ENCODE measurements at regions not wholly inside any gene's neighbourhood (a gene's known extent, or its start where the extent isn't known, plus 50 kb on each side); places are given as distances from the start of the nearest gene placed in this dataset.
A peak's percentile ranks its signal among the peaks of the same experiment; 100 is the strongest.

GRCh38 chr18:54069729-54070128, 154.7 kb downstream of the MBD2 start:
- Histone ChIP-seq H3K27ac (ENCODE audit: low read length) (no peak overlapping the region), H3K9me3 (ENCODE audit: control insufficient read depth, insufficient read depth, low read length) (no peaks in the 10 kb centered on the region), H3K27me3 (ENCODE audit: control insufficient read depth, insufficient read depth, low read length) (no peaks in the 10 kb centered on the region), H3K36me3 (ENCODE audit: control insufficient read depth, insufficient read depth, low read length) (no peaks in the 10 kb centered on the region), H3K4me3 (ENCODE audit: low read length) (no peak overlapping the region), H3K4me1 (ENCODE audit: control insufficient read depth, insufficient read depth, low read length) (no peaks in the 10 kb centered on the region)
- peak; percentile 31 for DNase-seq (ENCODE audit: low read depth, low spot score)
- WGBS (ENCODE audit: insufficient coverage, insufficient read length) = no CpG with 5 or more reads among the region's 1 CpG

- no peak overlapping the region for H3K27ac ChIP-seq (ENCODE audit: low read length)
- WGBS (ENCODE audit: insufficient coverage, insufficient read length) = 100% methylated on average over 1 of the region's 3 CpGs
- H3K27me3 ChIP-seq (ENCODE audit: control insufficient read depth, insufficient read depth, low read length) = no peaks in the 10 kb centered on the region
- H3K4me1 ChIP-seq (ENCODE audit: control insufficient read depth, insufficient read depth, low read length) = no peaks in the 10 kb centered on the region
- H3K36me3 ChIP-seq (ENCODE audit: control insufficient read depth, insufficient read depth, low read length) = no peaks in the 10 kb centered on the region
- H3K4me3 ChIP-seq (ENCODE audit: low read length) = no peak overlapping the region
- no peak for DNase-seq (ENCODE audit: low read depth, low spot score)
- no peaks in the 10 kb centered on the region for H3K9me3 ChIP-seq (ENCODE audit: control insufficient read depth, insufficient read depth, low read length)
Measured at GRCh38 chr18:54060343-54061005, 164.0 kb downstream of the MBD2 start.

- Histone ChIP-seq H3K4me3 (ENCODE audit: low read length) (no peak overlapping the region), H3K4me1 (ENCODE audit: control insufficient read depth, insufficient read depth, low read length) (no peaks in the 10 kb centered on the region), H3K27ac (ENCODE audit: low read length) (no peak overlapping the region), H3K27me3 (ENCODE audit: control insufficient read depth, insufficient read depth, low read length) (no peaks in the 10 kb centered on the region), H3K9me3 (ENCODE audit: control insufficient read depth, insufficient read depth, low read length) (no peaks in the 10 kb centered on the region), H3K36me3 (ENCODE audit: control insufficient read depth, insufficient read depth, low read length) (no peaks in the 10 kb centered on the region)
- WGBS (ENCODE audit: insufficient coverage, insufficient read length) = no CpG with 5 or more reads among the region's 2 CpGs
- DNase-seq (ENCODE audit: low read depth, low spot score) = no peak
Measured at GRCh38 chr18:54052732-54053429, 171.6 kb downstream of the MBD2 start.

- DNase-seq (ENCODE audit: low read depth, low spot score) = no peak
Measured at GRCh38 chr18:54052259-54052658, 172.2 kb downstream of the MBD2 start.

GRCh38 chr18:54043484-54044251, 180.8 kb downstream of the MBD2 start:
- WGBS (ENCODE audit: insufficient coverage, insufficient read length) = no CpG with 5 or more reads among the region's 2 CpGs
- H3K9me3 ChIP-seq (ENCODE audit: control insufficient read depth, insufficient read depth, low read length) = no peaks in the 10 kb centered on the region
- no peak overlapping the region for H3K4me3 ChIP-seq (ENCODE audit: low read length)
- no peaks in the 10 kb centered on the region for H3K36me3 ChIP-seq (ENCODE audit: control insufficient read depth, insufficient read depth, low read length)
- H3K4me1 ChIP-seq (ENCODE audit: control insufficient read depth, insufficient read depth, low read length) = no peaks in the 10 kb centered on the region
- no peaks in the 10 kb centered on the region for H3K27me3 ChIP-seq (ENCODE audit: control insufficient read depth, insufficient read depth, low read length)
- no peak for DNase-seq (ENCODE audit: low read depth, low spot score)
- H3K27ac ChIP-seq (ENCODE audit: low read length) = no peak overlapping the region

More at GRCh38 chr18:54052259-54052658, 172.2 kb downstream of the MBD2 start:
- no peaks in the 10 kb centered on the region for H3K36me3 ChIP-seq (ENCODE audit: control insufficient read depth, insufficient read depth, low read length)
- no peaks in the 10 kb centered on the region for H3K27me3 ChIP-seq (ENCODE audit: control insufficient read depth, insufficient read depth, low read length)
- no peak overlapping the region for H3K4me3 ChIP-seq (ENCODE audit: low read length)
- no peaks in the 10 kb centered on the region for H3K9me3 ChIP-seq (ENCODE audit: control insufficient read depth, insufficient read depth, low read length)
- H3K27ac ChIP-seq (ENCODE audit: low read length) = no peak overlapping the region
- H3K4me1 ChIP-seq (ENCODE audit: control insufficient read depth, insufficient read depth, low read length) = no peaks in the 10 kb centered on the region

- Histone ChIP-seq H3K27me3 (ENCODE audit: control insufficient read depth, insufficient read depth, low read length) (no peaks in the 10 kb centered on the region), H3K27ac (ENCODE audit: low read length) (no peak overlapping the region), H3K4me1 (ENCODE audit: control insufficient read depth, insufficient read depth, low read length) (no peaks in the 10 kb centered on the region), H3K4me3 (ENCODE audit: low read length) (no peak overlapping the region), H3K36me3 (ENCODE audit: control insufficient read depth, insufficient read depth, low read length) (no peaks in the 10 kb centered on the region), H3K9me3 (ENCODE audit: control insufficient read depth, insufficient read depth, low read length) (no peaks in the 10 kb centered on the region)
- DNase-seq (ENCODE audit: low read depth, low spot score) = no peak
Measured at GRCh38 chr18:54035927-54036326, 188.5 kb downstream of the MBD2 start.

- Histone ChIP-seq H3K27me3 (ENCODE audit: control insufficient read depth, insufficient read depth, low read length) (no peaks in the 10 kb centered on the region), H3K4me3 (ENCODE audit: low read length) (no peak overlapping the region), H3K36me3 (ENCODE audit: control insufficient read depth, insufficient read depth, low read length) (no peaks in the 10 kb centered on the region), H3K9me3 (ENCODE audit: control insufficient read depth, insufficient read depth, low read length) (no peaks in the 10 kb centered on the region), H3K27ac (ENCODE audit: low read length) (no peak overlapping the region), H3K4me1 (ENCODE audit: control insufficient read depth, insufficient read depth, low read length) (no peaks in the 10 kb centered on the region)
- WGBS (ENCODE audit: insufficient coverage, insufficient read length) = no CpG with 5 or more reads among the region's 3 CpGs
- DNase-seq (ENCODE audit: low read depth, low spot score) = no peak
Measured at GRCh38 chr18:54033052-54033451, 191.4 kb downstream of the MBD2 start.

GRCh38 chr18:54032412-54032811, 192.1 kb downstream of the MBD2 start:
- Histone ChIP-seq H3K4me3 (ENCODE audit: low read length) (no peak overlapping the region), H3K27me3 (ENCODE audit: control insufficient read depth, insufficient read depth, low read length) (no peaks in the 10 kb centered on the region), H3K36me3 (ENCODE audit: control insufficient read depth, insufficient read depth, low read length) (no peaks in the 10 kb centered on the region), H3K27ac (ENCODE audit: low read length) (no peak overlapping the region), H3K4me1 (ENCODE audit: control insufficient read depth, insufficient read depth, low read length) (peaks cover 1% of the 10 kb centered on the region; the same call in 1 of the 2 replicates), H3K9me3 (ENCODE audit: control insufficient read depth, insufficient read depth, low read length) (no peaks in the 10 kb centered on the region)
- no peak for DNase-seq (ENCODE audit: low read depth, low spot score)

GRCh38 chr18:54031243-54031642, 193.2 kb downstream of the MBD2 start:
- H3K4me1 ChIP-seq (ENCODE audit: control insufficient read depth, insufficient read depth, low read length) = peaks cover 1% of the 10 kb centered on the region; the same call in 1 of the 2 replicates
- no peaks in the 10 kb centered on the region for H3K27me3 ChIP-seq (ENCODE audit: control insufficient read depth, insufficient read depth, low read length)
- no peaks in the 10 kb centered on the region for H3K9me3 ChIP-seq (ENCODE audit: control insufficient read depth, insufficient read depth, low read length)
- no peak for DNase-seq (ENCODE audit: low read depth, low spot score)
- H3K36me3 ChIP-seq (ENCODE audit: control insufficient read depth, insufficient read depth, low read length) = no peaks in the 10 kb centered on the region
- H3K4me3 ChIP-seq (ENCODE audit: low read length) = no peak overlapping the region
- H3K27ac ChIP-seq (ENCODE audit: low read length) = no peak overlapping the region

- Histone ChIP-seq H3K27ac (ENCODE audit: low read length) (no peak overlapping the region), H3K36me3 (ENCODE audit: control insufficient read depth, insufficient read depth, low read length) (no peaks in the 10 kb centered on the region), H3K9me3 (ENCODE audit: control insufficient read depth, insufficient read depth, low read length) (no peaks in the 10 kb centered on the region), H3K4me1 (ENCODE audit: control insufficient read depth, insufficient read depth, low read length) (peaks cover 1% of the 10 kb centered on the region; the same call in 1 of the 2 replicates), H3K27me3 (ENCODE audit: control insufficient read depth, insufficient read depth, low read length) (no peaks in the 10 kb centered on the region), H3K4me3 (ENCODE audit: low read length) (no peak overlapping the region)
- DNase-seq (ENCODE audit: low read depth, low spot score) = no peak
- no CpG with 5 or more reads among the region's 2 CpGs for WGBS (ENCODE audit: insufficient coverage, insufficient read length)
Measured at GRCh38 chr18:54030434-54030833, 194.0 kb downstream of the MBD2 start.
